GM21515 (cell line): ENCODE measurements at regions not wholly inside any gene's neighbourhood (a gene's known extent, or its start where the extent isn't known, plus 50 kb on each side); places are given as distances from the start of the nearest gene placed in this dataset.

Source experiments
- ATAC-seq: cut with Tn5 transposase; IDR thresholded peaks from one replicate; pipeline ENCODE4 v1.9.1; 2021; ENCODE audit not compliant: unreplicated experiment

GRCh38 chr13:107361666-107362065 lies 793.7 kb upstream of the ARGLU1 start:
- no peak for ATAC-seq

- no peak for ATAC-seq
Observed at GRCh38 chr13:107360010-107360409, 792.1 kb upstream of the ARGLU1 start.

GRCh38 chr13:107358866-107359265 lies 790.9 kb upstream of the ARGLU1 start:
- no peak for ATAC-seq

- no peak for ATAC-seq
Observed at GRCh38 chr13:107351305-107351704, 783.4 kb upstream of the ARGLU1 start.

GRCh38 chr13:107348925-107349324 lies 781.0 kb upstream of the ARGLU1 start:
- no peak for ATAC-seq

GRCh38 chr13:107348471-107348870 lies 780.5 kb upstream of the ARGLU1 start:
- no peak for ATAC-seq

- no peak for ATAC-seq
Observed at GRCh38 chr13:107347641-107348369, 779.9 kb upstream of the ARGLU1 start.

GRCh38 chr13:107342747-107343146 lies 774.8 kb upstream of the ARGLU1 start:
- ATAC-seq = no peak

- no peak for ATAC-seq
Observed at GRCh38 chr13:107339209-107339608, 771.3 kb upstream of the ARGLU1 start.

- no peak for ATAC-seq
Observed at GRCh38 chr13:107332188-107332587, 764.3 kb upstream of the ARGLU1 start.

- ATAC-seq = no peak
Observed at GRCh38 chr13:107331359-107331758, 763.4 kb upstream of the ARGLU1 start.

GRCh38 chr13:107330484-107330883 lies 762.5 kb upstream of the ARGLU1 start:
- ATAC-seq = no peak

GRCh38 chr13:107329991-107330390 lies 762.1 kb upstream of the ARGLU1 start:
- no peak for ATAC-seq

GRCh38 chr13:107324416-107325204 lies 756.7 kb upstream of the ARGLU1 start:
- no peak for ATAC-seq

- ATAC-seq = no peak
Observed at GRCh38 chr13:107322228-107322627, 754.3 kb upstream of the ARGLU1 start.

- ATAC-seq = no peak
Observed at GRCh38 chr13:107305178-107305577, 737.2 kb upstream of the ARGLU1 start.

GRCh38 chr13:107301724-107302374 lies 733.9 kb upstream of the ARGLU1 start:
- ATAC-seq = no peak

GRCh38 chr13:107299717-107300116 lies 731.8 kb upstream of the ARGLU1 start:
- ATAC-seq = no peak

GRCh38 chr13:107296804-107297203 lies 728.9 kb upstream of the ARGLU1 start:
- ATAC-seq = no peak

GRCh38 chr13:107295416-107296140 lies 727.6 kb upstream of the ARGLU1 start:
- ATAC-seq = no peak

GRCh38 chr13:107293924-107294323 lies 726.0 kb upstream of the ARGLU1 start:
- no peak for ATAC-seq
